ENCODE measurements at regions not wholly inside any gene's neighbourhood (a gene's known extent, or its start where the extent isn't known, plus 50 kb on each side); places are given as distances from the start of the nearest gene placed in this dataset.

DNA sequence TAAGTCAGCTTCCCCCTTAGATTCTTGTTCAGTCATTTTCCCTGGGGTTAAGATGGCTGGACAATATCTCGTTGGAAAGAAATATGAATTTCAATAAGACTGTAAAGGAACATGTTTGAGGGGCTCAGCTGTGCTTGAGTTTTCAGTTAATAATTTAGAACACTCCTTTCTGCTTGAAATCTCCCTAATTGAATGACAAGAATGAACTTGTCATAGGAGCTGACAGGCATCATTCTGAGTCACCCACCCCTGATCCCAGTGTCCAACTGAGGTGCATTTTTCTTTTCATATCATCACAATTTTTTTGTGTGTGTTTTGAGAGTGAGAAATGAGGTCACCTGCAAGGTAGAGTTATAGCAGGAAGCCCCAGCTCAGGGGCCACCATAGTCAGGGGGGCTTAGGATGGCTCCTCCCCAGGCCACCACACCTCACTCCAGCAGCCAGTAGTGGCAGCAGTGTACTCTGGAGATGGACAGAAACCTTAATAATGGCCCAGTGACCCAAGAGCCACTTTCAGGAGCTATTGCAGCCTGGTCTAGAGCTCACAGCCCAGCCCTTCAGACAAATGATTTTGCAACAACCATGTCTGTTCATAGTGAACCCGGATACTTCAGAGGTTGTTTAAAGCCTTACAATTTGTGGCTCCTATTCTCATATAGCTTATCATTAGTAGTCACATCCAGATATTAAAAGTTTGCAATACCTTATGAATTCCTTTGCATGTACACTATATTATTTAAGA, 174.5 kb downstream of the MAIP1 start:
- TF ChIP-seq, protein P1, sequence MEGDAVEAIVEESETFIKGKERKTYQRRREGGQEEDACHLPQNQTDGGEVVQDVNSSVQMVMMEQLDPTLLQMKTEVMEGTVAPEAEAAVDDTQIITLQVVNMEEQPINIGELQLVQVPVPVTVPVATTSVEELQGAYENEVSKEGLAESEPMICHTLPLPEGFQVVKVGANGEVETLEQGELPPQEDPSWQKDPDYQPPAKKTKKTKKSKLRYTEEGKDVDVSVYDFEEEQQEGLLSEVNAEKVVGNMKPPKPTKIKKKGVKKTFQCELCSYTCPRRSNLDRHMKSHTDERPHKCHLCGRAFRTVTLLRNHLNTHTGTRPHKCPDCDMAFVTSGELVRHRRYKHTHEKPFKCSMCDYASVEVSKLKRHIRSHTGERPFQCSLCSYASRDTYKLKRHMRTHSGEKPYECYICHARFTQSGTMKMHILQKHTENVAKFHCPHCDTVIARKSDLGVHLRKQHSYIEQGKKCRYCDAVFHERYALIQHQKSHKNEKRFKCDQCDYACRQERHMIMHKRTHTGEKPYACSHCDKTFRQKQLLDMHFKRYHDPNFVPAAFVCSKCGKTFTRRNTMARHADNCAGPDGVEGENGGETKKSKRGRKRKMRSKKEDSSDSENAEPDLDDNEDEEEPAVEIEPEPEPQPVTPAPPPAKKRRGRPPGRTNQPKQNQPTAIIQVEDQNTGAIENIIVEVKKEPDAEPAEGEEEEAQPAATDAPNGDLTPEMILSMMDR (IDR thresholded peaks at IDR 0.05; ENCODE audit: low read length) = no peak
- TF ChIP-seq EZH2 (optimal IDR thresholded peaks at IDR 0.05; ENCODE audit: low read depth, low read length) = no peak
- no peak for TF ChIP-seq EZH2phosphoT487 (IDR thresholded peaks at IDR 0.05; ENCODE audit: low read length)
